NCI-H1417 treated with DMSO at 0.1 percent for 48 hours (cell line): ENCODE measurements at regions not wholly inside any gene's neighbourhood (a gene's known extent, or its start where the extent isn't known, plus 50 kb on each side); places are given as distances from the start of the nearest gene placed in this dataset.
"Not testable (repeated sequence)": the region's sequence is repeated elsewhere in the genome, so short reads cannot be mapped to it uniquely, and the experiment has no call there.

Experiments used
- DNase-seq: peaks from one replicate; lab custom pipeline; 2025; lab: John Stamatoyannopoulos, UW

DNA sequence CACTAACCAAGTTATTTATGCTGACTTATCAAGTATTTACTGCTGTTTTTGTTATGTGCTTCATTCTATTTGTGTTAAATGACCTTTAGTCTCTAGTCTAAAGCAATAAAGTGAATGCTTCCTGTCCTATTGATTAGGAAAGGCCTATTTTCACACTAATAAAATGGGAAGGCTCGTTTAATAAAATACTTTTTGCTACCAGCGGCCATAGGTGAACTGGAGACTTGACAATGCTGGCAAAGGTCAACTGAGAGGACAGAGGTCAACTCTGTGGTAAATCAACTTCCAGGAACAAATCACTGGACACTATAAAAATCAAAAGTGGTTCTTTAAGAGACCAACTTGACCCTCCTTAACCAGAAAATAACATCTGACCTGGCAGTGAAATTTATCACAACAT, 634.3 kb downstream of the ISL1 start:
- DNase-seq = no peak

DNA sequence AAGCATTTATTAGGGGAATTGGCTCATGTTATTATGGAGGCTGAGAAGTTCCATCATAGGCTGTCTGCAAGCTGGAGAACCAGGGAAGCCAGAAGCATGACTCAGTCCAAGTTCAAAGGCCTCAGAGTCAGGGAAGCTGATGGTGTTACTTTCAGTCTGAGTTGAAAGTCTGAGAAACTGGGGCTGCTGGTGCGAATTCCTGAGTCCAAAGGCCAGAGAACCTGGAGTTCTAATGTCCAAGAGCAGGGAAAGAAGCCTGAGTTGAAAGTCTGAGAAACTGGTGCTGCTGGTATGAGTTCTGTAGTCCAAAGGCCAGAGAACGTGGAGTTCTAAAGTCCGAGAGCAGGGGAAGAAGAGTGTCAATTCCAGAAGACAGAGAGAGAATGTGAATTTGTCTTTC, 641.1 kb downstream of the ISL1 start:
- no peak for DNase-seq

DNA sequence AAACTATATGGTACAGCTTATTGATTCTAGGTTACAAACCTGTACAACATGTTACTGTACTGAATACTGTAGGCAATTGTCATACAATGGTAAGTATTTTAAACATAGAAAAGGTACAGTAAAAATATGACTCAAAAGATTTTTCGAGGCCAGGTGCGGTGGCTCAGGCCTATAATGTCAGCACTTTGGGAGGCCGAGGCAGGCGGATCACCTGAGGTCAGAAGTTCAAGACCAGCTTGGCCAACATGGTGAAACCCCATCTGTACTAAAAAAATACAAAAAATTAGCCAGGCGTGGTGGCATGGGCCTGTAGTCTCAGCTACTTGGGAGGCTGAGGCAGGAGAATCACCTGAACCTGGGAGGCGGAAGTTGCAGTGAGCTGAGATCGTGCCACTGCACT, 646.6 kb downstream of the ISL1 start:
- not testable (repeated sequence) for DNase-seq

DNA sequence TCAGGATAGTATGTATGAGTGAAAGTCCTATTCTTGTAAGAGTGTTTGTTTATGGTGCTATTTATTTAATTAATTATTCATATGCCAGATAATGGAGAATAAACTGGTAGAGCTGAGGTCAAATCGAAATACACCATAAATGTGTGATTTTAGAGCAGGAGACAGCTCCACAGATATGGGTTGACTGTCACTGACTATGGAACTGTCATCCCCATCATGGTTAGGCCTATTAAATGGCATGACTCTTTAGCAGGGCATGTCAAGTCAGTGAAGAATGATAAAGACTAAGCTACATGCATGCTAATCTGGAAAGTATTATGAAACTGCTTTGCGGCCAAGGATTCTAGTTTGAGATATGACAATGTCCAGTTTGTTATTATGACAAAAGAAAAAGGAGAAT, 658.6 kb downstream of the ISL1 start:
- DNase-seq = no peak

DNA sequence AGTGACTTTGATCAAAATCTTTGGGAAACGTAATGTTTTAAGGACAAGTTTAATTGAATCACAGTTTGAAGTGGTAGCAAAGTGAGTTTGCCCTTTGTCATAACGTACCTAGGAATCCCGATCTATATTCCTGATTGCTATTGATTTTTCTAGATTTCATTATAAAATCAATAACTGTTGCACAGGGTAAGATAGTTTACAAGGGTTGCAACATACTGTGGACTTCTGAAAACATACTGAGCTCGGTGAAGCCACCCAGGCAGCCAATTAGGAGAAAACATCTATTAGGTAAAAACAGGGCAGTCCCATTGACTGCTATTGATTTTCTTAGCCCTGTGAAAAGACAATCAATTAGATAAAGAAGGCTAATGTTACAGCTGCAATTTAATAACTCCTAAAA, 659.9 kb downstream of the ISL1 start:
- no peak for DNase-seq

DNA sequence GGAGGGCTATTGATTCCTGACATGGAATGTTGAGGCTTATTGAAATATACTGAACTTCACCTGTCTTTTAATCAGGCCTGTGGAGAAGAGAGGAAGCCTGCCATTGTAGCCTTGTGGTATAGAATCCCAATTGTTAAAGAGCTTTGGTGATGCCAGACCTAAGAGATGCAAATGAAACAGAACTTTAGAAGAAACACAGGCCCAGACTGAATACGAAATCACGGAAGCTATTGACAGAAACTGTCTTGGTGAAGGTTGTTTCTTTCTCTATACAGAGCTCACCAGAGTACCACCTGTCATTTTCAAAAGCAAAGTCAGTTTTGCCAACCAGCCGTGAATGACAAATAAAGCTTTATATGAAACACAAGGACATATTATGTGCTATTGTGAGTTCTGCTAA, 660.3 kb downstream of the ISL1 start:
- DNase-seq = no peak

DNA sequence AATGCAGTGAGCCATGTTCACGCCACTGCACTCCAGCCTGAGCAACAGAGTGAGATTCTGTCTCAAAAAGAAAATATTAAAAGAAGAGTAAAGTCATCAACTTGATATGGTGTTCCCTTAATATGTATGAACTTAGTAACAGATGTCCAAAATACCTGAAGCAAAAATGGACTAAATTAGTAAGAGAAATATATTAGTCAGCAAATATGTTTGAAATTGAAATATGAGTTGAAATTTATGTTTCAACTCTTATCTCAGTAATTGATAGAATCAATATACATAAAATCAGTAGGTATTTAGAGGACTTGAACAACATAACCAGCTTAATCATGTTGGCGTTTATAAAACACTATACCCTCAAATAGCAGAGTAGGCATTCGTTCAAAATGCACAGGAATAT, 668.5 kb downstream of the ISL1 start:
- no peak for DNase-seq

DNA sequence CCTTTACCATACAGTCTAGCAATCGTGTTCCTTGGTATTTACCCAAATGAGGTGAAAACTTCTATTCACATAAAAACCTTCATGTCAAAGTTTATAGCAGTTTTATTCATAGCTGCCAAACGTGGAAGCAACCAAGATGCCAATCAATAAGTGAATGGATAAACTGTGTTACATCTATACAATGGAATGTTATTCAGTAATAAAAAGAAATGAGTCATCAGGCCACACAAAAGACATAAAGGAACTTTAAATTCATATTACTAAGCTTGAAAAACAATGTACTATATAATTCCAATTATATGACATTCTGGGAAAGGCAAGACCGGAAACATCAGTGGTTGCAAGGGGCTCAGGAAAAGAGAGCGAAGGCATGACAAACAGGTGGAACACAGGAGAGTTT, 679.9 kb downstream of the ISL1 start:
- no peak for DNase-seq

DNA sequence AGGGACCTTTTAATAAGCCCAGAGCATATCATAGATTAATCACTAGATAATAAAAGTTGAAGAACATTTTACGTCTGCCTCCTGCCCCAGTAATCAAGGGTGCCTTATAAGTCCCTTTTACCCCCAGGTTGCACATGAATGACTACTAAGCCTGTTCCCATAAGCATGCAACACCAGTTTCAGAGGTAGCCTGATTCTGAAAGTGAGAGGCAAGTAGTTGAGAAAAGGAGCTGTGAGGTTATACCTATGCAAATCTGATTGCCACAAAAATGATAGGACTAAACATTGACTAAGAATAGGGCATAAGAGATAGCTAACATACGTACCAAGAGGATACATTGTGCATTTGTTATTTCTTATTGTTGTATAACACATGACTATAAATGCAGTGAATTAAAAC, 681.9 kb downstream of the ISL1 start:
- DNase-seq = no peak

DNA sequence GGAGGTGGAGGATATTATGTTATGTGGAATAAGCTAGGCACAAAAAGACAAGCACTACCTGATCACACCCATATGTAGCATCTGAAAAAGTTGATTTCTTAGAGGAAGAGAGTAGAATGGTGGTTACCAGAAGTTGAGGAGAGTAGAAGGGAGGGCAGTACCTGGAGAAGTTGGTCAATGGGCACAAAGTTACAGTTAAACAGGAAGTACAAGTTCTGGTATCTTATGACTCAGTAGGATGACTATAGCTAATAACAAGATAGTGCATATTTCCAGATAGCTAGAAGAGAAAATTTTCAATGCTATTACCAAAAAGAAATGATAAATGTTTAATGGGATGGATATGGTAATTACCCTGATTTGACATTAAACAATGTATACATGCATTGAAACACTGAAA, 686.7 kb downstream of the ISL1 start:
- DNase-seq = no peak

DNA sequence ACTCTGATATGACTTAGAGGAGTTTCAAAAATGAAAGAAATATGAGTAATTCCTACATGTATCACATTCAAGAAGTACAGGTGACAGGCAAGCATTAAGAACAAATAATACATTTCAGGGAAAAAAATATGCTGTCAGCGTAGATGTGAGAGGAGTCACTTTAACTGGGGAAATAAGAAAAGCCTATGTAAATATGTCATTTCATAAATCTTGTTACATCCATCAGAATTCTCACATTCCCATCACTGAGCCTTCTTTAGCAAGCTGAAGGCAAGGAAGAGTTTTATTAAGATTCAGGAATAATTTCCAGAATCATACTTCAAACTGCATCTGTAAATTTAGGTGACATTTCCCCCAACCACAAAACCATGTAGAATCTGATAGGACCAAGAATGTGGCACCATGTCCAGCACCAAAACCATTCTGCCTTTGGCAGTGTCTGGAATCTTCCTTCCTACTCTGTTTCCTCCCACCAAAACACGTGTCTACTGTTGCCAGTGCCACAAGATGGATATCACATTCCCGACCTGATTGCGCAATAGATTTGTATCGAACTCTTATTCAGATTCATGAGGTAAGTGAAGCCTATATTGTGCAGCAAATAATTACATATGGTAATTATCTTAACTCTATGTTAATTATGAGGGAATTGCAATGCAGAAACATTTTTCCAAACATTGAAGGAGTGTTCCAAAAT, 690.9 kb downstream of the ISL1 start:
- DNase-seq = no peak

DNA sequence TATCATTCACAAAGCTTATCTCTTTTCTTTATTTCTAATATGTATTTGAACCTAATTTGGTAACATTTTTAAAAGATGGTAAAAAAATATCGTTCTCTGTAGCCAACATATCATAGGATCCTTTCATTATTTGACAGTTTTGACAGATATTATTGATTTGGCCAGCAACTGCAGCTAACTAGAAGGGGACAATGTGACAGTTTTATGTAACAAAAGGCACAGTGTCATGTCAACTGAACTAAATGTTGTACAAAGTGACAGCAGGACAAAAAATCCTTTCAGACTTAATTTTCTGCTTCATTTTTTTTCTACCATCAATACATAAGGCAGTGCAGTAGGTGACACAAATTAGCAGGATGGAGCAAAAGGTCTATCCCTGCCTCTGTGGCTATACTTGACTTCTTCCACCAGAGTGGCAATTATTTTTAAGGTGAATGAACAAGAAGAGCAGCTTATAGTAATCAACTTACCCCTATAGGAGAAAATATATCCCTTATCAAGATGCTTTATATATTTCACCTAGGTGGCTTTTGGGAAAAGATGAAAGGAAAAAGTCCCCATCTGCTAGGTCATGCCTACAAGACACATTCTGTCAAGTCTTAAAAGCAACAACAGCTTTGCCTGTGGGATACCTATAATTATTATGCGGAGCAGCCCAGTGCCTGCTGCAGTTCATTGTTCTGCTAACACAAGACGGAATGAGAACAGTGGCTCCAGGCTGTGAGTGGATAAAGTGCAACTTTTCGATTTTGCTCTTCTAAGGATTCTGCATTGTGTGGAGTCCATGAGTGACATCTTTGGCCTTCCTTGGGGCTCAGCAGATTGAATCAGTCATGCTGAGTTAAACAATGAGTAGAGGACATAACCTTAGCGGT, 694.9 kb downstream of the ISL1 start:
- no peak for DNase-seq

DNA sequence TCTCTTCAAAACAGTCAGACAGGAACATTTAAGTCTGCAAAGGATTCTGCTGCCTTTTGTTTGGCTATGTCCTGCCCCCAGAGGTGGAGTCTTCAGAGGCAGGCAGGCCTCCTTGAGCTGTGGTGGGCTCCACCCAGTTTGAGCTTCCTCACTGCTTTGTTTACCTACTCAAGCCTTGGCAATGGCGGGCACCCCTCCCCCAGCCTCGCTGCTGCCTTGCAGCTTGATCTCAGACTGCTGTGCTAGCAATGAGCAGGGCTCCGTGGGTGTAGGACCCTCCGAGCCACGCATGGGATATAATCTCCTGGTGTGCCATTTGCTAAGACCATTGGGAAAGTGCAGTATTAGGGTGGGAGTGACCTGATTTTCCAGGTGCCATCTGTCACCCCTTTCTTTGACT, 685.4 kb upstream of the ITGA1 start:
- DNase-seq = not testable (repeated sequence)

DNA sequence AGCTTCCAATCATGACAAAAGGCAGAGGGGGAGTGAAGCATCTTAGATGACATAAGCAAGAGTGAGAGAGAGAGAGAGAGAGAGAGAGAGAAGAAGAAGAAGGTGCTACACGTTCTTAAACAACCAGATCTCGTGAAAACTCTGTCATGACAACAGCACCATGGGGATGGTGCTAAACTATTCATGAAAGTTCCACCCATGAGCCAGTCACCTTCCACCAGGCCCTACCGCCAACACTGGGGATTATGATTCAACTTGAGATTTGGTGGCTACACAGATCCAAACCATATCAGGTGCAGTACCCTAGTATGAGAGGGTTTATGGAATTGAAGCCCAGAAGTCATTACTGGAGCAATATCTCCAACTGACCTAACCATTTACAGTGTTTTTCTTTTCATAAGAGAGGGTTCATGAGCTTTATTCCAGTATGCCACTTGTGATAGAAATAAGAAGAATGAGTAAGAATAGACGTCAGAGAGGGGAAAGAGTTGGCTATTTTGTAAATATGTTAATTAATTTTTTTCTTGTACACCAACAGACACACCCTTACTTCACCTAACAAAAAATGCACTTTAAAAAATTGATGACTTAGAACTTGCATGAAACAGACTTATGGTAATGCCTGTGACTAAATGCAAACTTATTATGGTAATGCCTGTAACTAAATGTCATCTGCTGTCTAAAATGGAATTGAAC, 680.4 kb upstream of the ITGA1 start:
- no peak for DNase-seq

DNA sequence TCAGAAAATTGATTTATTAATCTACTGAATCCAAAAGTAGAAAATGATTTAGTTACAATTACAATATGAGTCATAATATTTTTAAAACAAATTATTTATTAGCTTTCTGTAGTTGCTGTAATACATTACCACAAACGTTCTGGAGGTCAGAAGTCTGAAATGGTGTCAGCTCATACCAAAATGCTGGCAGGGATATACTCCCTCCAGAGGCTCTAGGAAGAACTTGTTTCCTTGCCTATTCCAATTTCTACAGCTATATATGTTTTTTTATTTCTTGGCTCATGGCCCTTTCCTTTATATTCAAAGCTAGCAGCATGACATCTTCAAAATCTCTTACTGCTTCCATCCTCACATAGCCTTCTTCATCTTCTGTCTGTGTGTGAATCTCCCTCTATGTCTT, 667.9 kb upstream of the ITGA1 start:
- DNase-seq = no peak

DNA sequence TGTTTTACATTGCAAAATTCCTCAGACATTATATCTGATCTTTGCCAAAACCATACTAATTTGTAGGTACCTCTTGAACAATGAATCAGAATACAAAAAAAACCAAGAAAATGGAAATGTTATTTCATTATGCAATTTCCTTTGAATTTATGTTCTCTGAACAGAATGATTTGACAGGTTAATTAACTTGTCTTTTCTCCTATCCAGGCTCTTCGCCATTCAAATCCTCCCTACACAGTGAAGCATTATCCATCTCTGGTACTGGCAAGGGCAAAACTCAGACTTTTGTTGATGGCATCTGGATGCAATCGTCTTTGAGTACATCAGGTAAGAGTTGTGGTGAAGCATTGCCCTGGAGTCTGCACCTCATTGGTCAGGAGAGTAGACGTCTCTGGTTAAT, 655.7 kb upstream of the ITGA1 start:
- no peak for DNase-seq

DNA sequence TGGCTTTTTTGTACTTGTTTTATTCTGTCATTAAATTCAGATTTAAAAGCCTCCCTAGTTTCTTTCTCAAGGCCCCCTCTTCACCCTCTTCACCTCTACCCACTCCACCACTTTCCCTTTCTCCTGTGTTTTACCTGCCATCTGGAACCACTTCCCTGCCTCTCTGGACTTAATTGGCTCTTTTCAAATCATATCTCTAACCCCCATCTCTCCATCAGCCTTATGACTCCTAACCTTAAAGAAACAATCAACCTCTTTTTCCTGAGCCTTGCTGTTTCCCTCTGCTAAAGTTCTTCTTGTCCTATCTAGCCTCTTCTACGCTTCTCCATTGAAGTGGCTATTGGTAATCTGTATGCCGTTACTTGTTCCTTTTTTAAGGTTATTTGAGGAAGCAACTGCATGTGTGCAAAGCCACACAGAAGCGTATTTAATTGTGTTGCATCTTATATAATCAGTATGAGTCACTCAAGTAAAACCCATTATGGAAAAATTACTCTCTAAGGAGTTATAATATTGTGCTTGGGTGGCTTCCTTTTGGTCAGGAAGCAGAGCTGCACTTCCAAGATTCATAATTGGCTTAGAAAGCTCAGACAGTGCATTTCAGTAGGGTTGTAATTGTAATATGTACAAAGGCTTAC, 653.6 kb upstream of the ITGA1 start:
- DNase-seq = no peak

DNA sequence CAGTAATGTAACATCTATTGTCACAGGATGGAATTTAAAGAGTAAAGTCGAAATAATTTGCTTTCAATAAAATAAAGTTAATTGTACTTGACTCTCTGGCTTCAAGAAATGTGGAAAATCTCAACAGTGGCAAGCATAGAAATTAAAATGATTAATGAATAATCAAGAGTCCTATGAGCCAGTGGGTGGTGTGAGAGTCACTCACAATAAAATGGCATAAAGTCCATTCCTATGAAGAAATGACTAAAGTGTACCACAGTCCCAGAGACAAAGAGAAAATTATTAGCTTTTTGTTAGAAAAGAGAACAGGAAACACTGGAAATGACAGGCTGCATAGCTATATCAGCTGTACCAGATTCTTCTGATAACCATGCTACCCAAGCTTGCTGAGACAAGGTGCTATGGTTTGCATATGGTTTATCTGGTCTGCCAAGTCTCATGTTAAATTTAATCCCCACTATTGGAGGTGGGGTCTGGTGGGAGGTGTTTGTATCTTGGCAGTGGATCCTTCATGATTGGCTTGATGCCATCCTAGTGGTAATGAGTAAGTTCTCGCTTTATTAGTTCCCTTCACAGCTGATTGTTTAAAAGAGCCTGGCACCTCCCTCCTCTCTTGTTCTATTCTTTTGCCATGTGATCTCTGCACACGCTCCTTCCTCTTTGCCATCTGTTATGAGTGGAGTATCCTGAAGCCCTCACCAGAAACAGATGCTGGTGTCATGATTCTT, 647.7 kb upstream of the ITGA1 start:
- DNase-seq = no peak

DNA sequence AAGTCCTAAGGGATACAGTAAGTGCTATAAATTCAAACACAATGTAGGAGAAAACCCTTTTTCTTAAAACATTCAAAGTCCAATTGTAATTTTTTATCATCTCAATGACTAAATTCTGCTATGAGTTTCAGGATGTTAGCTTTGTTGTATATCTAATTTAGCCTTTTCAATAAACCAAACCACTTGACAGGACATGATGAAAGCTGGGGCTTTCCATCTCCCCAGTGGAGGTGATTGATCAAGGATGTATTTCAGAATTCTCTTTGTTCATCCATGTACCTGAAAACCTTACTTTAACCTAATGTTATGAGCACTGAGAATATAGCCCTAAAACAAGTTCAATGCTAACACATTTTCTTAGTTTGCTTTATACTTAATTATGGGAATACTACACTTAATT, 639.0 kb upstream of the ITGA1 start:
- no peak for DNase-seq

DNA sequence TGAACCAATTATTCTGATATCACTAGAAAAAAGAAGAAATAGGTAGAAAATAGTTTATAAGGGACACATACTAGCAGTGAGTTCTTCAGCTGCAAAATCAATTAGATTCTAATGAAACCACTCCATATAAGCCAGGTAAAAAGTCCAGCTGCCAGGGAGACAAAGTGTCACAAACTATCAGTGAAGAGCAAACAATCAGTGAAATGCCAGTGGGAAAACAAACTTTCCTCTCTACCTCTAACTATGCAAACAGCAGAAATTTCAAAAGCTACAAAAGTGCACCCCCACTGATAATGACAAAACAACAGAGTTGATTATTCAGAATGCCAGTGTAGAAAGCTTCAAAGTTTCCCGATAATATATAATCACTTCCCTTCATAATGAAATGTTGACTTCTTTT, 637.2 kb upstream of the ITGA1 start:
- no peak for DNase-seq

DNA sequence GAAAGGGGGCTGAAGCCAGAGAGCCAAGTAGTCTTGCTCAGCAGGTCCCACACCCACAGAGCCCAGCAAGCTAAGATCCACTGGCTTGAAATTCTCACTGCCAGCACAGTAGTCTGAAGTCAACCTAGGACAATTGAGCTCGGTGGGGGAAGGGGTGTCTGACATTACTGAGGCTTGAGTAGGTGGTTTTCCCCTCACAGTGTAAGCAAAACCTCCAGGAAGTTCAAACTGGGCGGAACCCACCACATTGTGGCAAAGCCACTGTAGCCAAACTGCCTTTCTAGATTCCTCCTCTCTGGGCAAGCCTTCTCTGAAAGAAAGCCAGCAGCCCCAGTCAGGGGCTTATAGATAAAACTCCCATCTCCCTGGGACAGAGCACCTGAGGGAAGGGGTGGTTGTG, 630.9 kb upstream of the ITGA1 start:
- DNase-seq = not testable (repeated sequence)

DNA sequence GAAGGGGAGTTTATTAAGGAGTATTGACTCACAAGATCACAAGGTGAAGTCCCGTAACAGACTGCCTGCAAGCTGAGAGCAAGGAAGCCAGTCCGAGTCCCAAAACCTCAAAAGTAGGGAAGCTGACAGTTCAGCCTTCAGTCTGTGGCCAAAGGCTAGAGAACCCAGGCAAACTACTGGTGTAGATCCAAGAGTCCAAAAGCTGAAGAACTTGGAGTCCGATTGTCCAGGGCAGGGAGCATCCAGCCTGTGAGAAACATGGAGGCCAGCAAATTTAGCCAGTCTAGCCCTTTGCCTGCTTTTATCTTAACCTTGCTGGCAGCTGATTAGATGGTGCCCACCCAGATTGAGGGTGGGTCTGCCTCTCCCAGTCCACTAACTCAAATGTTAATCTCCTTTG, 621.9 kb upstream of the ITGA1 start:
- DNase-seq = not testable (repeated sequence)
